Osteocyte (in vitro differentiated cells): ENCODE measurements at regions not wholly inside any gene's neighbourhood (a gene's known extent, or its start where the extent isn't known, plus 50 kb on each side); places are given as distances from the start of the nearest gene placed in this dataset.

Experiments used
- DNase-seq: peaks from one replicate; pipeline ENCODE4 v3.0.0; 2021; ENCODE audit warnings: mixed read lengths; ENCODE audit not compliant: unreplicated experiment; ENCODE audit errors: extremely low spot score
- H3K27ac Mint-ChIP-seq: one replicate; pipeline ENCODE4 v1.8.0; 2021; ENCODE audit warnings: mild to moderate bottlenecking, mixed read lengths; ENCODE audit not compliant: unreplicated experiment
- H3K27me3 Mint-ChIP-seq: one replicate; pipeline ENCODE4 v1.8.0; 2021; ENCODE audit warnings: mixed read lengths; ENCODE audit not compliant: unreplicated experiment
- H3K36me3 Mint-ChIP-seq: one replicate; pipeline ENCODE4 v1.8.0; 2021; ENCODE audit warnings: mixed read lengths; ENCODE audit not compliant: unreplicated experiment
- H3K4me1 Mint-ChIP-seq: one replicate; pipeline ENCODE4 v1.8.0; 2021; ENCODE audit warnings: mixed read lengths; ENCODE audit not compliant: unreplicated experiment
- H3K4me3 Mint-ChIP-seq: one replicate; pipeline ENCODE4 v1.8.0; 2021; ENCODE audit warnings: mild to moderate bottlenecking, moderate library complexity, mixed read lengths; ENCODE audit not compliant: unreplicated experiment
- H3K9me3 Mint-ChIP-seq: one replicate; pipeline ENCODE4 v1.8.0; 2021; ENCODE audit warnings: mixed read lengths; ENCODE audit not compliant: unreplicated experiment
- TF ChIP-seq, protein P1 (sequence below): fragments of 200-600 bp; sonication (generic); IDR thresholded peaks from 2 replicates; pipeline ENCODE4 v1.5.0; 2021; ENCODE audit warnings: antibody characterized with exemption, mild to moderate bottlenecking, moderate library complexity

DNA sequence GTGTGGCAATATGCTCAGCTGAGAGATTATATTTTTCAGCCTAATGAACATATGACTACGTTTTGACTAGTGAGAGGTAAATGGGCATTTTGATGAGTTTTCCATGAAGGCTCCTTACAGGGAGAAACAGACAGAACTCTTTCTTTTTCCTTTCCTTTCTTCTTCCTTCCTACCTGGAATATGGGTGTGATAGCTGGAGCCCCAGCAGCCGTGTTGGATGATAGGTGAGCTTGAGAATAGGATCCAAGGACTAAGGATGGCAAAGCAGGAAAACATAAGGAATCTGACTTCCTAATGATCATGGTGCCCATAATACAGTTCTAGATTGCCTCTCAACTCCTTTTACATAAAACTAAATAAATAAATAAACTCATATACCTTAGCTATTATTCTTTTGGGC lies 124.0 kb downstream of the MAIP1 start:
- Mint-ChIP-seq H3K9me3 (no peaks in the 10 kb centered on the region), H3K4me3 (no peak overlapping the region), H3K27me3 (no peaks in the 10 kb centered on the region), H3K4me1 (peaks cover 40% of the 10 kb centered on the region), H3K27ac (no peak overlapping the region), H3K36me3 (no peaks in the 10 kb centered on the region)
- no peak for DNase-seq
- TF ChIP-seq, protein P1, sequence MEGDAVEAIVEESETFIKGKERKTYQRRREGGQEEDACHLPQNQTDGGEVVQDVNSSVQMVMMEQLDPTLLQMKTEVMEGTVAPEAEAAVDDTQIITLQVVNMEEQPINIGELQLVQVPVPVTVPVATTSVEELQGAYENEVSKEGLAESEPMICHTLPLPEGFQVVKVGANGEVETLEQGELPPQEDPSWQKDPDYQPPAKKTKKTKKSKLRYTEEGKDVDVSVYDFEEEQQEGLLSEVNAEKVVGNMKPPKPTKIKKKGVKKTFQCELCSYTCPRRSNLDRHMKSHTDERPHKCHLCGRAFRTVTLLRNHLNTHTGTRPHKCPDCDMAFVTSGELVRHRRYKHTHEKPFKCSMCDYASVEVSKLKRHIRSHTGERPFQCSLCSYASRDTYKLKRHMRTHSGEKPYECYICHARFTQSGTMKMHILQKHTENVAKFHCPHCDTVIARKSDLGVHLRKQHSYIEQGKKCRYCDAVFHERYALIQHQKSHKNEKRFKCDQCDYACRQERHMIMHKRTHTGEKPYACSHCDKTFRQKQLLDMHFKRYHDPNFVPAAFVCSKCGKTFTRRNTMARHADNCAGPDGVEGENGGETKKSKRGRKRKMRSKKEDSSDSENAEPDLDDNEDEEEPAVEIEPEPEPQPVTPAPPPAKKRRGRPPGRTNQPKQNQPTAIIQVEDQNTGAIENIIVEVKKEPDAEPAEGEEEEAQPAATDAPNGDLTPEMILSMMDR: no peak

DNA sequence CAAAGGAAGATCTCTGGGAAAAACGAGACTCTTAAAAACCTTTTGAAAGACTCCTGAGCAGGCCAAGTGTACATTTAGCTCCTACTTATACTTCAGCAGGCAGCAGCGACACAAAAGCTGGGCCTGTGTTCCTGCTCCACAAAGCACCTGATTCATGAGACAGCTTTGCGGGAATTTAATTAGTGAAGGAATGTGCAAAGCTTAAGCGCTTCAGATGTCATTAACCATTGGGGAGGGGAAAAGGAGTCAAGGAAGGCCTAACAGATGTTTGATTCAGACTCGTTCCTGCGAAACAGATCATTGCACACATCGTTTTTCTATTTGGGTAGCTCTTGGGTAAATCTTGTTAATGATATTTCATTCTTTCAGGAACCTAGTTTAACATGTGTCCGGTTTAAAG lies 125.9 kb downstream of the MAIP1 start:
- Mint-ChIP-seq H3K4me3 (no peak overlapping the region), H3K27ac (no peak overlapping the region), H3K27me3 (no peaks in the 10 kb centered on the region), H3K36me3 (no peaks in the 10 kb centered on the region), H3K9me3 (no peaks in the 10 kb centered on the region), H3K4me1 (peaks cover 28% of the 10 kb centered on the region)
- DNase-seq: no peak
- TF ChIP-seq, protein P1: no peak

DNA sequence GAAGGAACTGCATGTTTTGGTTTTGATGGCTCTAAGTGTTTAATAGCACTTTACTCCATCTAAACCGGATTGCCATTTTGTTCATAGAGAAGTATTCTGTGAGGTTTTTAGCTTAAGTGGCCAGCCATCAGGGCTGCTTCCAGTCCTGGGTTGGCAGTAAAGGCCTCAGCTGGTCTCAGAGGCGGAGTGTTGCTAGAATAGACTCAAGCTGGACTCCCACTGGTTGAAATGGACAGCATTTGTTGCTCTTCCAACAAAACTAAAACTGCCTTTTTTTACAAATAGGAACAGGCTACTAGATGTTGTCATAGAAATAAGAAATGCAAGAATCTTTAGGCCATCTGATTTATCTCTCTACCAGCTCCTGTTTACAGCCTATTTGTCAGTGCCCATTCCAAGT lies 126.4 kb downstream of the MAIP1 start:
- no peak for DNase-seq
- no peaks in the 10 kb centered on the region for H3K27me3 Mint-ChIP-seq
- H3K9me3 Mint-ChIP-seq: no peaks in the 10 kb centered on the region
- H3K4me1 Mint-ChIP-seq: peaks cover 23% of the 10 kb centered on the region
- H3K4me3 Mint-ChIP-seq: no peak overlapping the region
- H3K36me3 Mint-ChIP-seq: no peaks in the 10 kb centered on the region
- H3K27ac Mint-ChIP-seq: no peak overlapping the region
- TF ChIP-seq, protein P1: no peak

DNA sequence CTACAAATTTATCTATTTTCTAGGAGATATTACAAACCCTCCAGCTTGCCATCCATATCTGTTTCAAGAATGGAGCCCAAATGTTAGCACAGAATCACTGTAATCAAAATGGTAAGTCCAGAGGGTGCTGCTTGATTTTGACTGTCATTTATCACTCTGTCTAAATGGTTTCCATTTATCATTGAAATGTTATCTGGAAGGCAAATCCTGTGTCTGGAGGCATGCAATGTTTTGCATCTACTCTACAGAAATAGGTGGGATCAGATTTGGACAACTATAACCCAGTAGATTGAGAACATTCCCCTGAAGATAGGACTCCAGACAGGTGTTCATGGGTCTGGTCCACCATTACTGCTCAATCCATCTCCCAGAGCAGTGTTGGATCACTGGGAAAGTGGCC lies 128.7 kb downstream of the MAIP1 start:
- Mint-ChIP-seq H3K27ac (no peak overlapping the region), H3K9me3 (no peaks in the 10 kb centered on the region), H3K36me3 (no peaks in the 10 kb centered on the region), H3K27me3 (no peaks in the 10 kb centered on the region), H3K4me1 (peaks cover 3% of the 10 kb centered on the region), H3K4me3 (no peak overlapping the region)
- no peak for DNase-seq
- TF ChIP-seq, protein P1: no peak

DNA sequence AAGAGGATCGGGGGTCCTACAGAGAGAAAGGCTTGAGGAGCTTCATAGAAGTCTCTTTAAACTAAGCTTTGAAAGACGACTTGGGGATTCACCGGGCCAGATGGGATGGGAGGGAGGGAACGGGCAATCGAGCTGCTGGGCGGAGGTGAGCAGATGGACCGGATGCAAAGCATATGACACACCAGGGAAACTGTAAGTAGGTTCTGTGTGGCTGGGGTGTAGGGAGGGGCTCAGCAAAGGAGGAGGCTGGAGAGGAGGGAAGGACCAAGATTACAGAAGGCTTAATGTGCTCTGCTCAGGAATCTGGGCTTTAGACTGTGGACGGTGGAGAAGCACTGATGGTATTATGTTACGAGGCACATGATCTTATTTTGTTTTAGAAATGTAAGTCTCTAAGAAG lies 131.5 kb downstream of the MAIP1 start:
- no peak for DNase-seq
- Mint-ChIP-seq H3K4me3 (no peak overlapping the region), H3K4me1 (peaks cover 2% of the 10 kb centered on the region)

More for the DNA sequence above, 131.5 kb downstream of the MAIP1 start:
- Mint-ChIP-seq H3K27me3 (no peaks in the 10 kb centered on the region), H3K36me3 (no peaks in the 10 kb centered on the region), H3K27ac (no peak overlapping the region), H3K9me3 (no peaks in the 10 kb centered on the region)
- TF ChIP-seq, protein P1: no peak
